ENCODE measurements at regions not wholly inside any gene's neighbourhood (a gene's known extent, or its start where the extent isn't known, plus 50 kb on each side); places are given as distances from the start of the nearest gene placed in this dataset.
A peak's percentile ranks its signal among the peaks of the same experiment; 100 is the strongest.

DNA sequence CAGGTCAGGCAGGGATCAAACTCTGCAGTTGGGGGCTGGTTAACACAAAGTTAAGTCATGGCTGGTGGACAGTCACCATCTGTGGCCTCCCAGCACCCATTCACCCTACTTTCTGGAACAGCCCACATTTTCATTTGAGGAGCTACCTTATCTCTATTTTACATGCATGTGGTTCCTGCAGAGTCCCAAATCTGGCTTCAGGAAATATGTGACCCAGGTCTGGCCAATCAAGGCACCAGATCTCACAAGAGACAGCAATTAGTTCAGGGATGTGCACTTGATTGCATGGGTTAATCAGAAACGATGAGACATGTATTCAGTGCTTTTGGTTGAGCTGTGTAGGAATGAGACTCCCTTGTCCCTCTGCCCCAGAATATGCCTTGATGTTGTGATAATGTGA is 170.9 kb downstream of the NR2F2 start:
- Mint-ChIP-seq H3K36me3 (ENCODE audit: unreplicated experiment) (no peaks in the 10 kb centered on the region), H3K27me3 (ENCODE audit: unreplicated experiment) (peaks cover 13% of the 10 kb centered on the region), H3K4me1 (ENCODE audit: unreplicated experiment) (no peaks in the 10 kb centered on the region), H3K9me3 (ENCODE audit: unreplicated experiment) (no peaks in the 10 kb centered on the region), H3K27ac (ENCODE audit: unreplicated experiment) (no peak overlapping the region), H3K4me3 (ENCODE audit: unreplicated experiment) (no peak overlapping the region)
- DNase-seq (ENCODE audit: extremely low spot score, unreplicated experiment): no peak
- TF ChIP-seq, protein P1, sequence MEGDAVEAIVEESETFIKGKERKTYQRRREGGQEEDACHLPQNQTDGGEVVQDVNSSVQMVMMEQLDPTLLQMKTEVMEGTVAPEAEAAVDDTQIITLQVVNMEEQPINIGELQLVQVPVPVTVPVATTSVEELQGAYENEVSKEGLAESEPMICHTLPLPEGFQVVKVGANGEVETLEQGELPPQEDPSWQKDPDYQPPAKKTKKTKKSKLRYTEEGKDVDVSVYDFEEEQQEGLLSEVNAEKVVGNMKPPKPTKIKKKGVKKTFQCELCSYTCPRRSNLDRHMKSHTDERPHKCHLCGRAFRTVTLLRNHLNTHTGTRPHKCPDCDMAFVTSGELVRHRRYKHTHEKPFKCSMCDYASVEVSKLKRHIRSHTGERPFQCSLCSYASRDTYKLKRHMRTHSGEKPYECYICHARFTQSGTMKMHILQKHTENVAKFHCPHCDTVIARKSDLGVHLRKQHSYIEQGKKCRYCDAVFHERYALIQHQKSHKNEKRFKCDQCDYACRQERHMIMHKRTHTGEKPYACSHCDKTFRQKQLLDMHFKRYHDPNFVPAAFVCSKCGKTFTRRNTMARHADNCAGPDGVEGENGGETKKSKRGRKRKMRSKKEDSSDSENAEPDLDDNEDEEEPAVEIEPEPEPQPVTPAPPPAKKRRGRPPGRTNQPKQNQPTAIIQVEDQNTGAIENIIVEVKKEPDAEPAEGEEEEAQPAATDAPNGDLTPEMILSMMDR (IDR thresholded peaks at IDR 0.05): no peak

DNA sequence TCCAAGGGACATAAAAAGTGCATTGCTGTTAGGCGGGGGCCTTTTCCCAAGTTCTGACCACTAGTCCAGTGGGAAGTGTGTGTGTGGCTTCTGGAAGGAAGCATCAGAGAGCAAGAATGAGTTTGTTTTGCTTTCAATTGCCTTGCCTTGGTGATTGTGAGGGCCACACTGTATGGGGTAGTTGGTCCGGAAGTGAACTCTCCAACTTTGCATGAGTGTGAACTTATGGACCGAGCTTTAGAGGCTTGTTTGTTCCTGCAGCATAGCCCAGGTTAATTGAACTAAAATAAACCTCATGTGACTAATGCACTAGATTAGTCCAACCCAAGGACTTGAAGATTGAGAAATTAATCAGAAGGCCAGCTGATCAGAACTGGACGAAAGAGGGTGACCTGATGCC is 171.7 kb downstream of the NR2F2 start:
- Mint-ChIP-seq H3K27ac (ENCODE audit: unreplicated experiment) (no peak overlapping the region), H3K36me3 (ENCODE audit: unreplicated experiment) (no peaks in the 10 kb centered on the region), H3K4me1 (ENCODE audit: unreplicated experiment) (no peaks in the 10 kb centered on the region), H3K4me3 (ENCODE audit: unreplicated experiment) (no peak overlapping the region), H3K9me3 (ENCODE audit: unreplicated experiment) (no peaks in the 10 kb centered on the region), H3K27me3 (ENCODE audit: unreplicated experiment) (peaks cover 14% of the 10 kb centered on the region)
- no peak for DNase-seq (ENCODE audit: extremely low spot score, unreplicated experiment)
- TF ChIP-seq, protein P1 (IDR thresholded peaks at IDR 0.05): no peak

DNA sequence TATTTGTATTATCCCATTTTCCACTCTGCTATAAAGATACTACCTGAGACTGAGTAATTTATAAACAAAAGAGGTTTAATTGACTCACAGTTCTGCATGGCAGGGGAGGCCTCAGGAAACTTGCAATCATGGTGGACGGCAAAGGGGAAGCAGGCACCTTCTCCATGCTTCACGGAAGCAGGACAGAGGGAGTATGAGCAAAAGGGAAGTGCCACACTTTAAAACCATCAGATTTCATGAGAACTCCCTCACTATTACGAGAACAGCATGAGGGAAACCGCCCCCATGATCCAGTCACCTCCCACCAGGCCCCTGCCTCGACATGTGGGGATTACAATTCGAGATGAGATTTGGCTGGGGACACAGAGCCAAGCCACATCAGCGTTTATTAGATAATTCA is 172.8 kb downstream of the NR2F2 start:
- H3K9me3 Mint-ChIP-seq (ENCODE audit: unreplicated experiment): no peaks in the 10 kb centered on the region
- H3K27me3 Mint-ChIP-seq (ENCODE audit: unreplicated experiment): peaks cover 14% of the 10 kb centered on the region
- no peaks in the 10 kb centered on the region for H3K4me1 Mint-ChIP-seq (ENCODE audit: unreplicated experiment)
- no peak overlapping the region for H3K4me3 Mint-ChIP-seq (ENCODE audit: unreplicated experiment)
- no peak overlapping the region for H3K27ac Mint-ChIP-seq (ENCODE audit: unreplicated experiment)
- TF ChIP-seq, protein P1 (IDR thresholded peaks at IDR 0.05): no peak
- no peaks in the 10 kb centered on the region for H3K36me3 Mint-ChIP-seq (ENCODE audit: unreplicated experiment)
- DNase-seq (ENCODE audit: extremely low spot score, unreplicated experiment): peak; percentile 44

DNA sequence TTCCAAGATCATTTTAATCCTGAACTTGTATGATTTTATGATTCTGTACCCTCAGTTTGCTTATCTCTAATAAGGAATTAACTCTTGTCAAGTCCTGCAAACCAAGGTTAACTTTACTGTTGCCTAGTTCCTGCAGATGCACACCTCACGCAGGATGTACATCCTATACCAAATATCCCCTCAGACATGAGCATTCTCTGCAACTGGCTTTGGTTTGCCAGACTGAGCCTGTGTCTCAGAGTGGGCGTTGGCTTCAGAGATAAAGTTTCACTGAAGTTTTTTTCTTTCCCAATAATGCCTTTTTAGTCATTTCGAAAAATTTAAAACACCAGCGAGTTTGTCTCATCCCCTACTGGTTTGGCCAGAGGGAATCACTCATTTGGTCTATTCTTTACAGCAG is 173.9 kb downstream of the NR2F2 start:
- DNase-seq (ENCODE audit: extremely low spot score, unreplicated experiment): peak; percentile 51
- Mint-ChIP-seq H3K4me3 (ENCODE audit: unreplicated experiment) (no peak overlapping the region), H3K27me3 (ENCODE audit: unreplicated experiment) (peaks cover 17% of the 10 kb centered on the region), H3K36me3 (ENCODE audit: unreplicated experiment) (no peaks in the 10 kb centered on the region), H3K4me1 (ENCODE audit: unreplicated experiment) (no peaks in the 10 kb centered on the region), H3K27ac (ENCODE audit: unreplicated experiment) (no peak overlapping the region), H3K9me3 (ENCODE audit: unreplicated experiment) (no peaks in the 10 kb centered on the region)
- TF ChIP-seq, protein P1 (IDR thresholded peaks at IDR 0.05): no peak

DNA sequence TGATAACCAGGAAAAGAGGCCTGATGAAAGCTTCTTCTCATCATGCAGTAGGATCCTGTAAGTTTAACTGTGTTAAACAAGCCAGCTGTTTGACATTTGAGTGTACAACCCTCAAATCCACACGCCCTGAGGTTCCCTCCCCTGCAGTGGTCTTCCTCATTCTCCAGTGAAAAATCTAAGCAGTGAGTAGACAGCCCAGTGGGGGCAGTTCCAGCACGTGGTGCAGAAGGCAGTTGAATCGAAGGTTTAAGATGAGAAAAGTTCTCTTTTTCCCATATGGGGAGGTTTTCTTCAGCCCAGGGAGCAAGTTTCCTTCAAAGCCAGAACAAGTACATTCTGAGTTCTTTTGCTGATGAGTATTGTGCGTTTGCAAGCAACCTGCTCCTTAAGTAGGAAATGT is 174.5 kb downstream of the NR2F2 start:
- Mint-ChIP-seq H3K9me3 (ENCODE audit: unreplicated experiment) (no peaks in the 10 kb centered on the region), H3K36me3 (ENCODE audit: unreplicated experiment) (no peaks in the 10 kb centered on the region), H3K27me3 (ENCODE audit: unreplicated experiment) (peaks cover 18% of the 10 kb centered on the region), H3K4me1 (ENCODE audit: unreplicated experiment) (no peaks in the 10 kb centered on the region), H3K27ac (ENCODE audit: unreplicated experiment) (no peak overlapping the region), H3K4me3 (ENCODE audit: unreplicated experiment) (no peak overlapping the region)
- TF ChIP-seq, protein P1 (IDR thresholded peaks at IDR 0.05): no peak
- peak; percentile 40 for DNase-seq (ENCODE audit: extremely low spot score, unreplicated experiment)

All from osteocyte (in vitro differentiated cells).